ENCODE measurements at regions not wholly inside any gene's neighbourhood (a gene's known extent, or its start where the extent isn't known, plus 50 kb on each side); places are given as distances from the start of the nearest gene placed in this dataset.

DNA sequence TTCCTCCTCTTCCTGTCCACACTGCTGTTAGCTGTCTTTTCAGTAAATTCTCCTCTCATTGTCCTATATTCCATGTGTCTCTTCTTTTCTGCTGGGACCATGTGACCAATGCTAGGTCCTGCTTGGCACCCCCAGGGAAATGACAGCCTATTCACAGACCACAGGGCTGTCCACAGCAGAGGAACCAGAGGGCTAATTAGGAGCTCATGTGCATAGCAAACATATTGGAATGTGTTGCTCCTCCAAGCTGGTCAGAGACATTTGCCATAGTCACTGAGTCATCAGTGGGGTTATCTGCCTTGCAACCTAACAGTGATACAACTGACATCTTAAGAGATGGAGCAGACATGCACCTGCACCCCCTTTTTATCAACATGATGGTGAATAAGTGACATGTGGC lies 67.9 kb upstream of the PUDP start:
- H3K4me3 ChIP-seq (ENCODE audit: low read length): no peak overlapping the region
- TF ChIP-seq, protein P1, sequence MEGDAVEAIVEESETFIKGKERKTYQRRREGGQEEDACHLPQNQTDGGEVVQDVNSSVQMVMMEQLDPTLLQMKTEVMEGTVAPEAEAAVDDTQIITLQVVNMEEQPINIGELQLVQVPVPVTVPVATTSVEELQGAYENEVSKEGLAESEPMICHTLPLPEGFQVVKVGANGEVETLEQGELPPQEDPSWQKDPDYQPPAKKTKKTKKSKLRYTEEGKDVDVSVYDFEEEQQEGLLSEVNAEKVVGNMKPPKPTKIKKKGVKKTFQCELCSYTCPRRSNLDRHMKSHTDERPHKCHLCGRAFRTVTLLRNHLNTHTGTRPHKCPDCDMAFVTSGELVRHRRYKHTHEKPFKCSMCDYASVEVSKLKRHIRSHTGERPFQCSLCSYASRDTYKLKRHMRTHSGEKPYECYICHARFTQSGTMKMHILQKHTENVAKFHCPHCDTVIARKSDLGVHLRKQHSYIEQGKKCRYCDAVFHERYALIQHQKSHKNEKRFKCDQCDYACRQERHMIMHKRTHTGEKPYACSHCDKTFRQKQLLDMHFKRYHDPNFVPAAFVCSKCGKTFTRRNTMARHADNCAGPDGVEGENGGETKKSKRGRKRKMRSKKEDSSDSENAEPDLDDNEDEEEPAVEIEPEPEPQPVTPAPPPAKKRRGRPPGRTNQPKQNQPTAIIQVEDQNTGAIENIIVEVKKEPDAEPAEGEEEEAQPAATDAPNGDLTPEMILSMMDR (IDR thresholded peaks at IDR 0.05; ENCODE audit: insufficient read depth, low read depth, low read length, missing control alignments): no peak
- DNase-seq (ENCODE audit: low read depth): no peak

DNA sequence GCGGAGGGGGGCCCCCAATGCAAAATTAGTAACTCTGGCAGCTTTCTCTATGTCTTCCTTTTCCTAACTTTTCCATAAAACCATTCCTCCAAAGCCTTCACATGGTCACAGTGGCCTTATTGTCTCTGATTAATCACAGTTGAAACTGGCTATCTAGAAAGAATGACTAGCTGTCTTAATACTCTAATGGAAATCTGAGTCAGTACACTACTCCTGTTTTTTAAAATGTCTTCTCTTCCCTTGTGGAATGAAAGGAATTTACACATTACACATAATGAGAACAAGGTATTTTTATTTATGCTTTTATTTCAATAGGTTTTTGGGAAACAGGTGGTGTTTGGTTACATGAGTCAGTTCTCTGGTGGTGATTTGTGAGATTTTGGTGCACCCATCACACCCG lies 66.3 kb upstream of the PUDP start:
- no peak for DNase-seq (ENCODE audit: low read depth)
- H3K4me3 ChIP-seq (ENCODE audit: low read length): no peak overlapping the region
- TF ChIP-seq, protein P1 (IDR thresholded peaks at IDR 0.05; ENCODE audit: insufficient read depth, low read depth, low read length, missing control alignments): no peak

DNA sequence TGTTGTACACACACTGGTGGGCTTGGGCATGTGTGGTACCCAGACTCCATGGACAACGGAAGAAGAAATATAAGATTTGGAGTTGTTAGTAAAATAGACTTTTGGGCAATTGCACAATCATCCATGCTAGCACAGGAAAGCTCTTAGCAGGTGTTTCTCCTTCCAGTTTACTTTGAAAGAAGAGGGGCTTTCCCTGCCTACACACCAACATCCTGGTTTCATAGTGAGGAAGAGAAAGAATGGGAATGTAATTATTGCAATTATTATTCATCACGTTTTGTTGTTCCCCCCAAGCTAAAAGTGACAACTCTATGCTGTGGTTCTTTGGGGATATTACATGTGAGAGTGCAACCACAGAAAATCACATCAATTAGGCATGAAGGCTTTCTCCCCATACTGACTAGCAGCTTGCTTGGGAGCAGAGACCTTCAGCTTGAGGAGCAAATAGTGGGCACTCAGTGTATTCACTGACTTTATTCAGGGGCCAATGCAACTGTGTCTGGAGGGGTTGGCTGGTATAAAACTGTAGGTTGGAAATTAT lies 57.2 kb upstream of the PUDP start:
- DNase-seq (ENCODE audit: low read depth): no peak
- TF ChIP-seq, protein P1 (IDR thresholded peaks at IDR 0.05; ENCODE audit: insufficient read depth, low read depth, low read length, missing control alignments): no peak
- no peak overlapping the region for H3K4me3 ChIP-seq (ENCODE audit: low read length)

DNA sequence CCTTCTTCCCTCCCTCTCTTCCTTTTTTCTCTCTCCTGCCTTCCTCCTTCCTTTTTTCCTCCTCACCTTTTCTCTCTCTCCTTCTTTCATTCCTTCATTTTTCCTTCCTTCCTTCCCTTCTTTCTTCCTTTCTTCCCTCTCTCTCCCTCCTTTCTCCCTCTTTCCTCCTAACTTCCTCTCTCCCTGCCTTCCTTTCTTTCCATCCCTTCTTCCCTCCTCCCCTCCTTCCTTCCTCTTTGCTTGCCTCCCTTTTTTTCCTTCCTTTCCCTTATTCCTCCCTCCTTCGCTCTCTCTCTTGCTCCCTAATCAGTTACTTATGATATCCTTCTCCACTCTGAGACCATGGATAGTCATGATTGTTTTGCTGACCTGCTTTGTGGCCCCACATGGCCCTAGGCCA lies 56.7 kb upstream of the PUDP start:
- DNase-seq (ENCODE audit: low read depth): no peak
- TF ChIP-seq, protein P1 (IDR thresholded peaks at IDR 0.05; ENCODE audit: insufficient read depth, low read depth, low read length, missing control alignments): no peak
- H3K4me3 ChIP-seq (ENCODE audit: low read length): no peak overlapping the region

DNA sequence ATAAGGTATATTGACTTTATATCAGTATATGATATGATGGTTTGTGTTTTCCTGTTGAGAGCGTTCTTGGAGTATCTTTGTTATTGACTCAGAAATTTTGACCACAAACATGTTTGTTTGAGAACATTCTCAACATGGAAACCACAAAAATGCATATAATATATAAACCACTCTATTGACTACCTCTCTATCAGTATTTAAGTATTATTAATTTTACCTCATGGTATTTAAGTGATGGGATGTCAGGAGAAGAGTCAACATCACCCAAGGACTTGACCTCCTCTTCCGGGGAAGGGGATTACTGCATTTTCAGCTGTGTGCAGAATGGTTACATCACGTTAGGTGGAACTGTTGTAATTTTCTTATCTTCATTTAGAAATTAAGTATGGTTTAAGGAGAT lies 54.3 kb upstream of the PUDP start:
- DNase-seq (ENCODE audit: low read depth): no peak
- TF ChIP-seq, protein P1 (IDR thresholded peaks at IDR 0.05; ENCODE audit: insufficient read depth, low read depth, low read length, missing control alignments): no peak
- H3K4me3 ChIP-seq (ENCODE audit: low read length): no peak overlapping the region

DNA sequence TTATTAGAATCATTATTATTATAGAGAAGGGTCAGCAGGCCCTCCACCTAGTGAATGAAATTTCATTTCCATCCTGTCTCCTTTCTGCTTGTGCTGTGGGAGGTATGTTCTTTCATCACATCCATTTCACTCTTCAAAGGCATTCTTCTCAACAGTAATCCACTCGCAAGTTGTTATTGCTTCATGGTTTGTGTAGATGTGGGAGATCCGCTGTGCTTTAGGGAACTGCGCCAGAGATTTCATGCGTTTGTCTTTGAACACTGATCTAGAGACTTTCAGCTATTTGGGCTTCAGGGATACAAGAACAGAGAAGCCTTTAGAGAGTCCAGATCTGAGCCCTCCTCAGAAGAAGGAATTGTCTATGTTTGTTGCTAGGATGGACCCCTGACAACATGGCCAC lies 53.5 kb upstream of the PUDP start:
- TF ChIP-seq, protein P1 (IDR thresholded peaks at IDR 0.05; ENCODE audit: insufficient read depth, low read depth, low read length, missing control alignments): no peak

DNA sequence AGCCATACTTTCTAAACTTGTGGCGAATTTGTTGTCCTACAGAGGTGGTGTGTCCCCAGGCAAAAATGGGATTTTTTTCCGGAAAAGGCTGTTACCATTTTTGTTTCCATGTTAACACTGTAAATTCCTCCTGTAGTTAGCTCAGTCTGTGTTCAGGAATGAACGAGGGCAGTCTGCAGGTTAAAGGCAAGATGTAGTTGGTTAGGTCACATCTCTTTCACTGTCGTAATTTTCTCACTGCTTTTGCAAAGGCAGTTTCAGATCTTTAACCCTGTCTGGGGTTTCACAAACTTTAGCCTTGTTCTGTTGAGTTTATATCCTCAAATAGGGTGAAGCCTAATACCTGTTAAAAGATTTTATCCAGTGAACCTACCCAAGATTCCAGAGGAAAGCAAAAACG lies 50.5 kb upstream of the PUDP start:
- TF ChIP-seq, protein P1 (IDR thresholded peaks at IDR 0.05; ENCODE audit: insufficient read depth, low read depth, low read length, missing control alignments): no peak
- DNase-seq (ENCODE audit: low read depth): no peak
- no peak overlapping the region for H3K4me3 ChIP-seq (ENCODE audit: low read length)

More for the DNA sequence above, 53.5 kb upstream of the PUDP start:
- no peak overlapping the region for H3K4me3 ChIP-seq (ENCODE audit: low read length)
- no peak for DNase-seq (ENCODE audit: low read depth)
